Breast epithelium (tissue), 3 donors: ENCODE measurements at regions not wholly inside any gene's neighbourhood (a gene's known extent, or its start where the extent isn't known, plus 50 kb on each side); places are given as distances from the start of the nearest gene placed in this dataset.
A peak's percentile ranks its signal among the peaks of the same experiment; 100 is the strongest.

Experiments
- CTCF ChIP-seq, 3 donors: fragments of 450-650 bp; IDR thresholded peaks; one replicate each; pipeline ENCODE4 v1.5.1; 2016 to 2017; ENCODE audit warnings: antibody characterized with exemption in 3 of 3, mild to moderate bottlenecking in 3 of 3, moderate library complexity in 3 of 3
- POLR2A ChIP-seq: fragments of 450-650 bp; IDR thresholded peaks from one replicate; pipeline ENCODE4 v1.6.1; 2016; ENCODE audit warnings: antibody characterized with exemption, mild to moderate bottlenecking, moderate library complexity

GRCh38 chr7:22559829-22560489 is 60.0 kb upstream of the STEAP1B start:
- TF ChIP-seq CTCF (IDR thresholded peaks at IDR 0.05) (peak; percentile 89 to 96 (median 90)), POLR2A (no peak)
